ENCODE measurements at regions not wholly inside any gene's neighbourhood (a gene's known extent, or its start where the extent isn't known, plus 50 kb on each side); places are given as distances from the start of the nearest gene placed in this dataset.

DNA sequence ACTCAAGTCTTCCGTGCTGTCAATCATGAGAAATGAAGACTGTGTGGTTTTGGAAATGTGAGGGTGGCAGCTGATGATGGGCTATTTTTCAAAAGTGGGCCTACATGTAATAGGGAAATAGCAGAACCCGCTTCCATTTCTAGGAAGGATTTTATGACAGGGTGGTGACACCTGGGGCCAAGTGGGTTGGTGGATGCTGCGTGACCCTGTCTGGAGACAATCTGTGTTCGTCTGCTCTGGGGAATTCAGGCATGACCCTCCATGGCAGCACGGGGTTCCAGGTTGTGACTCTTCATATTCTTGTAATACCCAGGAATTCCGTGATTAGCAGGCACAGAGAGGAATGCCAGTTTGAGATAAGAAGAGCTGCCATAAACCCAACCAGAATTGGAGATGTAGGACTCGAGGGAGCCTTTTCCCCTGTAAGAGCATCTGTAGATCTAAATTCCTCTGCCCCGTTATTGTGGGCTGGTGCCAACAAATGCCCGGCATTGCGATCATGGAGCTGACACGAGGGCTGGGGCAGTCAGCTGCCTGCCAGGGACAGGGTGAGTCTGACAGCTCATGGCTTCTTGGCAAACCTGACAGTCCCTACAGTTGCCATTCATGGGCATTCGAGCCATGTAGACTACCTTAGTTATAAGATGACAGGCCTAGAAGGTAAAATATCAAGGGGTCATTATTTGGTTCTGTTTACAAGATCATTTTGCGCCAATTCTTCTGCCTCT is 279.7 kb downstream of the GADD45G start:
- TF ChIP-seq POLR2AphosphoS5 (IDR thresholded peaks at IDR 0.05) (no peak), REST (IDR thresholded peaks at IDR 0.05; ENCODE audit: borderline replicate concordance) (no peak), EP300 (conservative IDR thresholded peaks at IDR 0.05; ENCODE audit: poor library complexity, severe bottlenecking) (no peak), EZH2 (IDR thresholded peaks at IDR 0.05; ENCODE audit: borderline replicate concordance, insufficient read depth, low read length, poor library complexity, severe bottlenecking) (no peak), TAF1 (IDR thresholded peaks at IDR 0.05; ENCODE audit: low read depth) (no peak)
- TF ChIP-seq, protein P1, sequence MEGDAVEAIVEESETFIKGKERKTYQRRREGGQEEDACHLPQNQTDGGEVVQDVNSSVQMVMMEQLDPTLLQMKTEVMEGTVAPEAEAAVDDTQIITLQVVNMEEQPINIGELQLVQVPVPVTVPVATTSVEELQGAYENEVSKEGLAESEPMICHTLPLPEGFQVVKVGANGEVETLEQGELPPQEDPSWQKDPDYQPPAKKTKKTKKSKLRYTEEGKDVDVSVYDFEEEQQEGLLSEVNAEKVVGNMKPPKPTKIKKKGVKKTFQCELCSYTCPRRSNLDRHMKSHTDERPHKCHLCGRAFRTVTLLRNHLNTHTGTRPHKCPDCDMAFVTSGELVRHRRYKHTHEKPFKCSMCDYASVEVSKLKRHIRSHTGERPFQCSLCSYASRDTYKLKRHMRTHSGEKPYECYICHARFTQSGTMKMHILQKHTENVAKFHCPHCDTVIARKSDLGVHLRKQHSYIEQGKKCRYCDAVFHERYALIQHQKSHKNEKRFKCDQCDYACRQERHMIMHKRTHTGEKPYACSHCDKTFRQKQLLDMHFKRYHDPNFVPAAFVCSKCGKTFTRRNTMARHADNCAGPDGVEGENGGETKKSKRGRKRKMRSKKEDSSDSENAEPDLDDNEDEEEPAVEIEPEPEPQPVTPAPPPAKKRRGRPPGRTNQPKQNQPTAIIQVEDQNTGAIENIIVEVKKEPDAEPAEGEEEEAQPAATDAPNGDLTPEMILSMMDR (IDR thresholded peaks at IDR 0.05; ENCODE audit: poor library complexity, severe bottlenecking): no peak
- no peaks in the 10 kb centered on the region for H3K79me2 ChIP-seq (replicated peaks; ENCODE audit: insufficient read depth, low read length)
- no peaks in the 10 kb centered on the region for H3K36me3 ChIP-seq (ENCODE audit: insufficient read depth, low read length)

GRCh38 chr9:89885156-89885555 is 280.3 kb downstream of the GADD45G start:
- Histone ChIP-seq H3K4me2 (ENCODE audit: low read length) (no peak overlapping the region), H3K4me3 (ENCODE audit: low read length) (no peak overlapping the region), H3K9ac (ENCODE audit: low read length) (no peak overlapping the region), H3K27ac (ENCODE audit: low read length) (no peak overlapping the region), H3K79me2 (replicated peaks; ENCODE audit: insufficient read depth, low read length) (no peaks in the 10 kb centered on the region), H3K27me3 (ENCODE audit: insufficient read depth, low read depth, low read length) (no peaks in the 10 kb centered on the region), H3K9me2 (ENCODE audit: insufficient read depth, low read length) (no peaks in the 10 kb centered on the region), H3K36me3 (ENCODE audit: insufficient read depth, low read length) (no peaks in the 10 kb centered on the region), H4K20me1 (ENCODE audit: insufficient read depth) (no peaks in the 10 kb centered on the region), H3K9me3 (ENCODE audit: low read length) (no peaks in the 10 kb centered on the region), H3F3A (ENCODE audit: insufficient read depth, low read length, poor library complexity, severe bottlenecking) (no peaks in the 10 kb centered on the region), H2AFZ (ENCODE audit: low read depth, low read length) (no peak overlapping the region)
- TF ChIP-seq MXI1 (conservative IDR thresholded peaks at IDR 0.05; ENCODE audit: poor library complexity, severe bottlenecking): no peak
- TF ChIP-seq, protein P1 (IDR thresholded peaks at IDR 0.05; ENCODE audit: poor library complexity, severe bottlenecking): no peak
- TF ChIP-seq TAF1 (IDR thresholded peaks at IDR 0.05; ENCODE audit: low read depth): no peak
- no peak for TF ChIP-seq RAD21 (conservative IDR thresholded peaks at IDR 0.05)
- TF ChIP-seq SMC3 (conservative IDR thresholded peaks at IDR 0.05; ENCODE audit: poor library complexity): no peak
- TF ChIP-seq POLR2AphosphoS5 (IDR thresholded peaks at IDR 0.05): no peak
- no peak for TF ChIP-seq EP300 (conservative IDR thresholded peaks at IDR 0.05; ENCODE audit: poor library complexity, severe bottlenecking)
- no peak for TF ChIP-seq EZH2 (IDR thresholded peaks at IDR 0.05; ENCODE audit: borderline replicate concordance, insufficient read depth, low read length, poor library complexity, severe bottlenecking)
- TF ChIP-seq REST (IDR thresholded peaks at IDR 0.05; ENCODE audit: borderline replicate concordance): no peak

More for the DNA sequence above, 279.7 kb downstream of the GADD45G start:
- H3K27me3 ChIP-seq (ENCODE audit: insufficient read depth, low read depth, low read length): no peaks in the 10 kb centered on the region
- no peak overlapping the region for H3K4me2 ChIP-seq (ENCODE audit: low read length)
- no peaks in the 10 kb centered on the region for H3F3A ChIP-seq (ENCODE audit: insufficient read depth, low read length, poor library complexity, severe bottlenecking)
- H3K9ac ChIP-seq (ENCODE audit: low read length): no peak overlapping the region
- H3K9me2 ChIP-seq (ENCODE audit: insufficient read depth, low read length): no peaks in the 10 kb centered on the region
- H4K20me1 ChIP-seq (ENCODE audit: insufficient read depth): no peaks in the 10 kb centered on the region
- no peaks in the 10 kb centered on the region for H3K9me3 ChIP-seq (ENCODE audit: low read length)
- no peak overlapping the region for H3K4me3 ChIP-seq (ENCODE audit: low read length)
- no peak overlapping the region for H3K27ac ChIP-seq (ENCODE audit: low read length)
- no peak overlapping the region for H2AFZ ChIP-seq (ENCODE audit: low read depth, low read length)
